ENCODE measurements at regions not wholly inside any gene's neighbourhood (a gene's known extent, or its start where the extent isn't known, plus 50 kb on each side); places are given as distances from the start of the nearest gene placed in this dataset.
"Not testable (repeated sequence)": the region's sequence is repeated elsewhere in the genome, so short reads cannot be mapped to it uniquely, and the experiment has no call there.

DNA sequence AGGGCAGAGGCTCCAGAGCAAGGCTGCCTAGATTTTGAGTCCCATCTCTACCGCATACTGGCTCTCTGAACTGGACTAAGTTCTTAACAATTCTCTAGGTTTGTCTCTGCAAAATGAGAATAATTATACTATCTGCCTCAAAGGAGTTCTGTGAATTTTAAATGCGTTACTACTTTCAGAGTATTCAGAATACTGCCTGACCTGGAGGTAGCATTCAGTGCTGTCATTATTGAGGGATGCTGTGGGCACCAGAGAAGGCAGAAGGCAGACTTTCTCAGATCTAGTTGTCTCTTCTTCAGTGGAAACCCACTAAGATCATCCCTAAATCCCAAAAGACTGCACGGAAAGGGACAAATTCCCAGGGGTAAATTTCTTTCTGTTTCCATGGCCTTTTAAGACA lies 147.4 kb upstream of the RORA start:
- no peaks in the 10 kb centered on the region for H3K9me3 ChIP-seq
- no peaks in the 10 kb centered on the region for H3K36me3 ChIP-seq
- DNase-seq (ENCODE audit: low spot score in 2 of 2) = no peak
- no peaks in the 10 kb centered on the region for H3K4me1 ChIP-seq
- TF ChIP-seq POLR2A (IDR thresholded peaks at IDR 0.05) (no peak), EP300 (IDR thresholded peaks at IDR 0.05) (no peak), CTCF (IDR thresholded peaks at IDR 0.05) (no peak)
- WGBS, 2 donors = 83 to 92% methylated on average over 3 of the region's 3 CpGs
- H3K27me3 ChIP-seq = no peaks in the 10 kb centered on the region
- no peak overlapping the region for H3K4me3 ChIP-seq
- H3K27ac ChIP-seq = no peak overlapping the region

DNA sequence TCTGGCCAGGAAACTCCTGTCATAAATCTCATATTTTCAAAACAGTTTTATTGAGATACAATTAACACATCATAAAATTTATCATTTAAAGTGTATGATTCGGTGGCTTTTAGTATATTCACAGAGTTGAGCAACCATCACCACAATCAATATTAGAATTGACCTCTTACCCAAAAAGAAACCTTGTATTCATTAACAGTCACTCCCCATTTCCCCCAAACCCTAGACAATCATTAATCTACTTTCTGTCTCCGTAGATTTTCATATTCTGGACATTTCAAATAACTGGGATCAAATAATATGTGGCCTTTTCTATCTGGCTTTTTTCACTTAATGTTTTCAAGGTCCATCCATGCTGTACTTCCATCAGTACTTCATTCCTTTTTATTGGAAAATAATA lies 145.7 kb upstream of the RORA start:
- H3K27ac ChIP-seq = no peak overlapping the region
- no peaks in the 10 kb centered on the region for H3K36me3 ChIP-seq
- no peaks in the 10 kb centered on the region for H3K9me3 ChIP-seq
- TF ChIP-seq POLR2A (IDR thresholded peaks at IDR 0.05) (no peak), EP300 (IDR thresholded peaks at IDR 0.05) (no peak)
- 72 to 83% methylated on average over 2 of the region's 2 CpGs for WGBS, 2 donors
- no peak for DNase-seq (ENCODE audit: low spot score in 2 of 2)
- H3K27me3 ChIP-seq = no peaks in the 10 kb centered on the region
- H3K4me3 ChIP-seq = no peak overlapping the region
- no peaks in the 10 kb centered on the region for H3K4me1 ChIP-seq

GRCh38 chr15:61367953-61368352 lies 138.9 kb upstream of the RORA start:
- Histone ChIP-seq H3K27ac (no peak overlapping the region), H3K9me3 (peaks cover 0 to 17% (median 0%) of the 10 kb centered on the region in 4 donors), H3K4me3 (no peak overlapping the region), H3K4me1 (no peaks in the 10 kb centered on the region), H3K36me3 (no peaks in the 10 kb centered on the region), H3K27me3 (no peaks in the 10 kb centered on the region)
- no peak for DNase-seq (ENCODE audit: low spot score in 2 of 2)
- TF ChIP-seq CTCF (IDR thresholded peaks at IDR 0.05) (no peak), EP300 (IDR thresholded peaks at IDR 0.05) (no peak)
- 88 to 94% methylated on average over 2 of the region's 2 CpGs for WGBS, 2 donors

DNA sequence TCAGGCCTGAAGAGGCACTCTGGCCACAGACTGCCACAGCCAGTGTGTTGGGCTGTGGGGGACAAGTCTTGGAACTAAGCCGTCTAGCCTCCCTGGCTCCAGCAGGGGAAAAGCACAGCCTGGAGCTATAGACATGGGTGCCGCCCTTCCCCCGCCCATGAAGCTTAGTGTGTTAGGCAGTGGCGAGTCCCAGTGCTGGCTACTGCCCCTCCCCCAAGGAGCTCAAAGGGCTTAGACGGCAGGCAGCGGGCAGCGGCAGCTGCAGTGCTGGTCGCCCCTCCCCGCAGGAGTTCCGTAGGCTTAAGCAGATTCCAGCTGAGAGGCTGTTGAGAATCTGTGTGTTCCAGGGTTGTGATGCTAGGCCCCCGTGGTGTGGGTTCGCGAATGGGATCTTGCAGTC lies 135.8 kb upstream of the RORA start:
- 33 to 75% methylated on average over 6 to 12 of the region's 13 CpGs for WGBS, 2 donors
- Histone ChIP-seq H3K4me1 (no peaks in the 10 kb centered on the region), H3K9me3 (peaks cover 0 to 34% (median 0%) of the 10 kb centered on the region in 4 donors), H3K27ac (no peak overlapping the region), H3K36me3 (no peaks in the 10 kb centered on the region), H3K27me3 (no peaks in the 10 kb centered on the region), H3K4me3 (no peak overlapping the region)
- no peak for TF ChIP-seq EP300 (IDR thresholded peaks at IDR 0.05)
- DNase-seq (ENCODE audit: low spot score in 2 of 2) = no peak

GRCh38 chr15:61362912-61363311 lies 133.8 kb upstream of the RORA start:
- not testable (repeated sequence) for H3K4me1 ChIP-seq; DNase-seq (ENCODE audit: low spot score in 2 of 2); H3K36me3 ChIP-seq; H3K4me3 ChIP-seq; H3K27me3 ChIP-seq; H3K27ac ChIP-seq
- peaks cover 0 to 34% (median 0%) of the 10 kb centered on the region in 4 donors for H3K9me3 ChIP-seq

GRCh38 chr15:61344293-61344692 lies 115.2 kb upstream of the RORA start:
- no peaks in the 10 kb centered on the region for H3K27me3 ChIP-seq
- peaks cover 0 to 25% (median 0%) of the 10 kb centered on the region in 4 donors for H3K9me3 ChIP-seq
- H3K27ac ChIP-seq = no peak overlapping the region
- H3K4me1 ChIP-seq = no peaks in the 10 kb centered on the region
- no peak for DNase-seq (ENCODE audit: low spot score in 2 of 2)
- no peaks in the 10 kb centered on the region for H3K36me3 ChIP-seq
- no peak for TF ChIP-seq CTCF (IDR thresholded peaks at IDR 0.05)
- TF ChIP-seq POLR2A (IDR thresholded peaks at IDR 0.05) = no peak
- no peak for TF ChIP-seq EP300 (IDR thresholded peaks at IDR 0.05)
- WGBS, 2 donors = 83 to 92% methylated on average over 2 of the region's 2 CpGs
- H3K4me3 ChIP-seq = no peak overlapping the region

GRCh38 chr15:61342390-61342789 lies 113.3 kb upstream of the RORA start:
- H3K9me3 ChIP-seq = peaks cover 0 to 25% (median 0%) of the 10 kb centered on the region in 4 donors
- no peaks in the 10 kb centered on the region for H3K4me1 ChIP-seq
- no peak overlapping the region for H3K27ac ChIP-seq
- 90 to 92% methylated on average over 2 of the region's 2 CpGs for WGBS, 2 donors
- no peaks in the 10 kb centered on the region for H3K27me3 ChIP-seq
- TF ChIP-seq EP300 (IDR thresholded peaks at IDR 0.05) (no peak), CTCF (IDR thresholded peaks at IDR 0.05) (no peak), POLR2A (IDR thresholded peaks at IDR 0.05) (no peak)
- no peak for DNase-seq (ENCODE audit: low spot score in 2 of 2)
- no peak overlapping the region for H3K4me3 ChIP-seq
- H3K36me3 ChIP-seq = no peaks in the 10 kb centered on the region

Measured in tibial nerve (tissue), 4 donors.